ENCODE measurements at regions not wholly inside any gene's neighbourhood (a gene's known extent, or its start where the extent isn't known, plus 50 kb on each side); places are given as distances from the start of the nearest gene placed in this dataset.

DNA sequence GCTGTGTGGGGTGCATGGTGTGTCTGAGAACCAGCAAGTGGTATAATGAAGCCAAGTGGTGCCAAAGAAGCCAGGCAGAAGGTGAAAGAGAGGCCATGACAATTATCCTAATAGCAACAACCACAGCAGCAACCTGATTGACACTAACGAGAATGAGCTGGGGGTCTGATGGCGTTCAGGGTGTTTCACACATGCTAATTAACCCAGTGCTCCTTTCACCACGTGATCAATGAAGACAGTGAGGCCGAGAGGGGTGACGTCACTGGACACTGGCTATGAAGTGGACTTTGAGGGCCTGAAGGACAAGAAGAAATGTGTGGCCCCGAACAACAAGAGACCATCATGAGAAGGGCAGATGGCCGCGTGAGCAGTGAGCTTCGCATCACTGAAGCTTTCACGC is 364.4 kb upstream of the ID2 start:
- no peak overlapping the region for H3K27ac ChIP-seq
- no peaks in the 10 kb centered on the region for H3K9me3 ChIP-seq
- H3K4me2 ChIP-seq, result no peak overlapping the region
- ATAC-seq, result no peak
- no peak overlapping the region for H3K4me3 ChIP-seq
- peaks cover 10% of the 10 kb centered on the region; the same call in 2 of the 3 replicates for H3K4me1 ChIP-seq
- ChIA-PET POLR2A (no interaction called here), CTCF (no interaction called here)
- TF ChIP-seq BHLHE40 (IDR thresholded peaks at IDR 0.05; ENCODE audit: low read depth, low read length) (no peak), FOSL2 (IDR thresholded peaks at IDR 0.05) (no peak), FOSL2 (CRISPR knock-in tag; IDR thresholded peaks at IDR 0.05) (no peak), SMC3 (IDR thresholded peaks at IDR 0.05) (no peak), ZC3H11A (IDR thresholded peaks at IDR 0.05) (no peak), FOXS1 (CRISPR knock-in tag; IDR thresholded peaks at IDR 0.05) (no peak), CEBPB (IDR thresholded peaks at IDR 0.05) (no peak), GATA3 (IDR thresholded peaks at IDR 0.05; ENCODE audit: borderline replicate concordance) (no peak), HOXA7 (CRISPR knock-in tag; IDR thresholded peaks at IDR 0.05) (no peak), CHD4 (IDR thresholded peaks at IDR 0.05; ENCODE audit: borderline replicate concordance) (no peak), ZNF302 (CRISPR knock-in tag; IDR thresholded peaks at IDR 0.05) (no peak), ZFP36 (IDR thresholded peaks at IDR 0.05; ENCODE audit: borderline replicate concordance, partially characterized antibody) (no peak), RAD21 (conservative IDR thresholded peaks at IDR 0.05 in 1 of 2, IDR thresholded peaks at IDR 0.05 in 1 of 2) (no peak), NPAS2 (CRISPR knock-in tag; IDR thresholded peaks at IDR 0.05; ENCODE audit: borderline replicate concordance) (no peak), TFCP2L1 (CRISPR knock-in tag; IDR thresholded peaks at IDR 0.05) (no peak), PHF8 (IDR thresholded peaks at IDR 0.05; ENCODE audit: borderline replicate concordance, low read depth) (no peak), NFE2L2 (conservative IDR thresholded peaks at IDR 0.05; ENCODE audit: low read length) (no peak), JUNB (IDR thresholded peaks at IDR 0.05) (no peak), SREBF2 (IDR thresholded peaks at IDR 0.05) (no peak), HEYL (CRISPR knock-in tag; IDR thresholded peaks at IDR 0.05) (no peak)
- TF ChIP-seq, protein P1, sequence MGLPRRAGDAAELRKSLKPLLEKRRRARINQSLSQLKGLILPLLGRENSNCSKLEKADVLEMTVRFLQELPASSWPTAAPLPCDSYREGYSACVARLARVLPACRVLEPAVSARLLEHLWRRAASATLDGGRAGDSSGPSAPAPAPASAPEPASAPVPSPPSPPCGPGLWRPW (IDR thresholded peaks at IDR 0.05), result no peak
- no peak for DNase-seq (ENCODE audit: low read depth in 1 of 2, low spot score in 1 of 2)
- WGBS (ENCODE audit: missing lambda C conversion rate), result 66% methylated on average over 10 of the region's 10 CpGs
- no peak for FAIRE-seq

DNA sequence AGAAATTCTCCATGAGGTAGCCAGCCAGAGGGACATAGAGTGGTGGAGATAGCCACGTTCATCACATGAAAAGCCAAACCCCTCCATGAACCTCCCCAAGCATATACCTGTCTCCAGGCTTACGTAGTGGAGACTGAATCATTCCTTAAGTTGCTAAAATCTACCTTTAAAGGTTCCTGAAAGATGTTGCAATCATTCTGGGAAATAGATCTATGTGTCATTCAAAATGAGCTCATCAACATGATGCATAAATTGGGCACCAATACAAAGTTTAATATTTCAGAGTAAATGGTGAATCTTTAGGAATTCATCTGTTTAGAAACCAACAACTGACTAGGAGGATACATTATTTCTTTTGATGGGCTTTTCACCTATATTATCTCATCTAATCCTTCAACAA is 362.6 kb upstream of the ID2 start:
- no peak overlapping the region for H3K4me3 ChIP-seq
- no peak overlapping the region for H3K27ac ChIP-seq
- ATAC-seq, result no peak
- ChIA-PET CTCF (interaction anchor here (1.2 kb wide), 1 partner anchor 324 kb away, joined by 4 read pairs; no protein-coding TSS in a partner anchor), POLR2A (interaction anchor here (0.9 kb wide), 1 partner anchor 363 kb away, joined by 3 read pairs; the partner anchor contains the start of gene ID2)
- no peak for TF ChIP-seq FOSB (CRISPR knock-in tag; IDR thresholded peaks at IDR 0.05)
- TF ChIP-seq NPAS2 (CRISPR knock-in tag; IDR thresholded peaks at IDR 0.05; ENCODE audit: borderline replicate concordance), result no peak
- TF ChIP-seq CEBPB (IDR thresholded peaks at IDR 0.05), result peak; percentile 58 to 60; a peak in 2 of 4 replicates
- TF ChIP-seq EHMT2 (IDR thresholded peaks at IDR 0.05; ENCODE audit: low read depth), result no peak
- no peak for TF ChIP-seq HOXB5 (CRISPR knock-in tag; IDR thresholded peaks at IDR 0.05)
- TF ChIP-seq SREBF2 (IDR thresholded peaks at IDR 0.05), result no peak
- no peak for TF ChIP-seq ESRRA (IDR thresholded peaks at IDR 0.05; ENCODE audit: borderline replicate concordance, low read length)
- TF ChIP-seq FOSL2 (IDR thresholded peaks at IDR 0.05), result 0 out of 2 replicates have a peak, but pooled peaks have one; percentile 14
- TF ChIP-seq FOSL2 (CRISPR knock-in tag; IDR thresholded peaks at IDR 0.05), result no peak
- TF ChIP-seq, protein P2, sequence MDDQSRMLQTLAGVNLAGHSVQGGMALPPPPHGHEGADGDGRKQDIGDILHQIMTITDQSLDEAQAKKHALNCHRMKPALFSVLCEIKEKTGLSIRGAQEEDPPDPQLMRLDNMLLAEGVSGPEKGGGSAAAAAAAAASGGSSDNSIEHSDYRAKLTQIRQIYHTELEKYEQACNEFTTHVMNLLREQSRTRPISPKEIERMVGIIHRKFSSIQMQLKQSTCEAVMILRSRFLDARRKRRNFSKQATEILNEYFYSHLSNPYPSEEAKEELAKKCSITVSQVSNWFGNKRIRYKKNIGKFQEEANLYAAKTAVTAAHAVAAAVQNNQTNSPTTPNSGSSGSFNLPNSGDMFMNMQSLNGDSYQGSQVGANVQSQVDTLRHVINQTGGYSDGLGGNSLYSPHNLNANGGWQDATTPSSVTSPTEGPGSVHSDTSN (IDR thresholded peaks at IDR 0.05), result no peak
- FAIRE-seq, result no peak
- DNase-seq (ENCODE audit: low read depth in 1 of 2, low spot score in 1 of 2), result no peak
- no peak overlapping the region for H3K4me2 ChIP-seq
- WGBS (ENCODE audit: missing lambda C conversion rate), result 18% methylated on average over 2 of the region's 2 CpGs
- H3K4me1 ChIP-seq, result no peaks in the 10 kb centered on the region
- no peaks in the 10 kb centered on the region for H3K9me3 ChIP-seq
